CD4-positive, alpha-beta memory T cell (primary cell): ENCODE measurements at regions not wholly inside any gene's neighbourhood (a gene's known extent, or its start where the extent isn't known, plus 50 kb on each side); places are given as distances from the start of the nearest gene placed in this dataset.

Source experiments
- CTCF ChIA-PET: fragments of 350-600 bp; sonication (Branson Sonifier 250); formaldehyde crosslinking; loops from one replicate; lab custom pipeline; 2021; ENCODE audit warnings: inconsistent platforms; ENCODE audit not compliant: partially characterized antibody; lab: Charles Lee
- POLR2A ChIA-PET: fragments of 350-600 bp; sonication (Branson Sonifier 250); formaldehyde crosslinking; loops from one replicate; lab custom pipeline; 2021; ENCODE audit not compliant: partially characterized antibody; lab: Charles Lee
- DNase-seq, 5 donors: peaks; one replicate each; pipeline versions ENCODE4 v3.0.0 to v3.0.0-alpha.2; 2020 to 2022; ENCODE audit warnings: mixed read lengths in 1 of 5
- H3K27ac ChIP-seq: one replicate; pipeline ENCODE4 v1.7.0; 2013; ENCODE audit warnings: low read depth, low read length
- H3K27me3 ChIP-seq: 2 replicates; pipeline ENCODE4 v1.7.0; 2013; ENCODE audit warnings: mild to moderate bottlenecking, low read length, moderate library complexity; ENCODE audit not compliant: insufficient read depth
- H3K36me3 ChIP-seq: 2 replicates; pipeline ENCODE4 v1.7.0; 2013; ENCODE audit warnings: mild to moderate bottlenecking, low read length, moderate library complexity; ENCODE audit not compliant: insufficient read depth
- H3K4me1 ChIP-seq: 2 replicates; pipeline ENCODE4 v1.7.0; 2013; ENCODE audit warnings: mild to moderate bottlenecking, low read length, moderate library complexity; ENCODE audit not compliant: insufficient read depth
- H3K4me3 ChIP-seq, 2 donors: one replicate each; pipeline ENCODE4 v1.7.0; 2013; ENCODE audit warnings: low read length in 2 of 2, mild to moderate bottlenecking in 1 of 2
- H3K9me3 ChIP-seq, 2 donors: one replicate each; pipeline ENCODE4 v1.7.0; 2013; ENCODE audit warnings: low read length in 2 of 2, control low read depth in 1 of 2; ENCODE audit not compliant: control insufficient read depth in 1 of 2
- H3K27ac Mint-ChIP-seq, 7 donors: one replicate each; pipeline ENCODE4 v1.8.0; 2020 to 2021; ENCODE audit warnings: mixed read lengths in 7 of 7, mild to moderate bottlenecking in 6 of 7, inconsistent platforms in 3 of 7, moderate library complexity in 3 of 7
- H3K27me3 Mint-ChIP-seq, 2 donors: one replicate each; pipeline ENCODE4 v1.8.0; 2020 to 2021; ENCODE audit warnings: mixed read lengths in 2 of 2
- H3K36me3 Mint-ChIP-seq, 2 donors: one replicate each; pipeline ENCODE4 v1.8.0; 2020 to 2021; ENCODE audit warnings: mixed read lengths in 2 of 2, inconsistent platforms in 1 of 2, mild to moderate bottlenecking in 1 of 2
- H3K4me1 Mint-ChIP-seq, 4 donors: one replicate each; pipeline ENCODE4 v1.8.0; 2020 to 2021; ENCODE audit warnings: mixed read lengths in 4 of 4, mild to moderate bottlenecking in 1 of 4
- H3K4me3 Mint-ChIP-seq, 8 donors: one replicate each; pipeline ENCODE4 v1.8.0; 2020 to 2021; ENCODE audit warnings: mixed read lengths in 8 of 8, mild to moderate bottlenecking in 7 of 8, moderate library complexity in 6 of 8, inconsistent platforms in 3 of 8
- H3K9me3 Mint-ChIP-seq, 8 donors: one replicate each; pipeline ENCODE4 v1.8.0; 2020 to 2021; ENCODE audit warnings: mixed read lengths in 8 of 8, mild to moderate bottlenecking in 5 of 8, inconsistent platforms in 3 of 8, moderate library complexity in 1 of 8
- intact Hi-C: fragments of 100-400 bp; cut with micrococcal nuclease; formaldehyde crosslinking; loops from one replicate; pipeline ENCODE4 v1.15.1; 2023

- no peaks in the 10 kb centered on the region for H3K4me1 Mint-ChIP-seq
- Histone ChIP-seq H3K27me3 (no peaks in the 10 kb centered on the region), H3K4me1 (no peaks in the 10 kb centered on the region), H3K36me3 (no peaks in the 10 kb centered on the region), H3K27ac (no peak overlapping the region), H3K4me3 (no peak overlapping the region), H3K9me3 (no peaks in the 10 kb centered on the region)
- no peaks in the 10 kb centered on the region for H3K36me3 Mint-ChIP-seq
- POLR2A ChIA-PET, result no interaction called here
- intact Hi-C loops, result no loop called here
- no peak overlapping the region for H3K27ac Mint-ChIP-seq
- no peaks in the 10 kb centered on the region for H3K27me3 Mint-ChIP-seq
- H3K9me3 Mint-ChIP-seq, result peaks cover 0 to 9% (median 1%) of the 10 kb centered on the region in 8 donors
- CTCF ChIA-PET, result no interaction called here
- no peak for DNase-seq
- H3K4me3 Mint-ChIP-seq, result no peak overlapping the region
These were observed 493.1 kb downstream of the XIRP2 start for GRCh38 chr2:167381349-167381748.

- CTCF ChIA-PET, result no interaction called here
- no peaks in the 10 kb centered on the region for H3K4me1 ChIP-seq
- H3K4me1 Mint-ChIP-seq, result no peaks in the 10 kb centered on the region
- no peak overlapping the region for H3K27ac Mint-ChIP-seq
- POLR2A ChIA-PET, result no interaction called here
- H3K4me3 Mint-ChIP-seq, result no peak overlapping the region
- H3K36me3 Mint-ChIP-seq, result no peaks in the 10 kb centered on the region
- peaks cover 0 to 9% (median 1%) of the 10 kb centered on the region in 8 donors for H3K9me3 Mint-ChIP-seq
- H3K9me3 ChIP-seq, result no peaks in the 10 kb centered on the region
- no peaks in the 10 kb centered on the region for H3K27me3 Mint-ChIP-seq
- no peak for DNase-seq
- no peaks in the 10 kb centered on the region for H3K36me3 ChIP-seq
- intact Hi-C loops, result no loop called here
- no peak overlapping the region for H3K4me3 ChIP-seq
- H3K27me3 ChIP-seq, result no peaks in the 10 kb centered on the region
- no peak overlapping the region for H3K27ac ChIP-seq
These were observed 492.3 kb downstream of the XIRP2 start for GRCh38 chr2:167380555-167380954.

GRCh38 chr2:167380094-167380493 lies 491.8 kb downstream of the XIRP2 start:
- DNase-seq, result no peak
- no peaks in the 10 kb centered on the region for H3K36me3 Mint-ChIP-seq
- H3K27ac Mint-ChIP-seq, result no peak overlapping the region
- Histone ChIP-seq H3K9me3 (no peaks in the 10 kb centered on the region), H3K27ac (no peak overlapping the region), H3K27me3 (no peaks in the 10 kb centered on the region), H3K4me1 (no peaks in the 10 kb centered on the region), H3K4me3 (no peak overlapping the region), H3K36me3 (no peaks in the 10 kb centered on the region)
- H3K4me1 Mint-ChIP-seq, result no peaks in the 10 kb centered on the region
- peaks cover 0 to 9% (median 2%) of the 10 kb centered on the region in 8 donors for H3K9me3 Mint-ChIP-seq
- POLR2A ChIA-PET, result no interaction called here
- CTCF ChIA-PET, result no interaction called here
- no peaks in the 10 kb centered on the region for H3K27me3 Mint-ChIP-seq
- intact Hi-C loops, result no loop called here
- no peak overlapping the region for H3K4me3 Mint-ChIP-seq

- H3K4me3 Mint-ChIP-seq, result no peak overlapping the region
- no peaks in the 10 kb centered on the region for H3K9me3 ChIP-seq
- no peaks in the 10 kb centered on the region for H3K36me3 ChIP-seq
- H3K9me3 Mint-ChIP-seq, result peaks cover 0 to 5% (median 2%) of the 10 kb centered on the region in 8 donors
- no peaks in the 10 kb centered on the region for H3K36me3 Mint-ChIP-seq
- no peak overlapping the region for H3K4me3 ChIP-seq
- CTCF ChIA-PET, result no interaction called here
- H3K4me1 ChIP-seq, result no peaks in the 10 kb centered on the region
- POLR2A ChIA-PET, result no interaction called here
- intact Hi-C loops, result no loop called here
- H3K27ac ChIP-seq, result no peak overlapping the region
- no peak for DNase-seq
- no peak overlapping the region for H3K27ac Mint-ChIP-seq
- H3K27me3 Mint-ChIP-seq, result no peaks in the 10 kb centered on the region
- H3K4me1 Mint-ChIP-seq, result no peaks in the 10 kb centered on the region
- H3K27me3 ChIP-seq, result no peaks in the 10 kb centered on the region
These were observed 480.8 kb downstream of the XIRP2 start for GRCh38 chr2:167369083-167369482.

GRCh38 chr2:167368371-167368770 lies 480.1 kb downstream of the XIRP2 start:
- H3K4me1 Mint-ChIP-seq, result no peaks in the 10 kb centered on the region
- H3K4me1 ChIP-seq, result no peaks in the 10 kb centered on the region
- no peak overlapping the region for H3K27ac Mint-ChIP-seq
- H3K36me3 Mint-ChIP-seq, result no peaks in the 10 kb centered on the region
- H3K36me3 ChIP-seq, result no peaks in the 10 kb centered on the region
- no peak overlapping the region for H3K4me3 ChIP-seq
- peaks cover 0 to 6% (median 4%) of the 10 kb centered on the region in 8 donors for H3K9me3 Mint-ChIP-seq
- DNase-seq, result no peak
- no peak overlapping the region for H3K4me3 Mint-ChIP-seq
- no peak overlapping the region for H3K27ac ChIP-seq
- intact Hi-C loops, result no loop called here
- H3K27me3 ChIP-seq, result no peaks in the 10 kb centered on the region
- no peaks in the 10 kb centered on the region for H3K27me3 Mint-ChIP-seq
- ChIA-PET CTCF (no interaction called here), POLR2A (no interaction called here)
- H3K9me3 ChIP-seq, result no peaks in the 10 kb centered on the region

GRCh38 chr2:167365216-167365615 lies 476.9 kb downstream of the XIRP2 start:
- DNase-seq, result no peak
- intact Hi-C loops, result no loop called here
- Mint-ChIP-seq H3K4me3 (no peak overlapping the region), H3K4me1 (no peaks in the 10 kb centered on the region), H3K27me3 (no peaks in the 10 kb centered on the region), H3K27ac (no peak overlapping the region), H3K36me3 (no peaks in the 10 kb centered on the region), H3K9me3 (peaks cover 2 to 11% (median 7%) of the 10 kb centered on the region in 8 donors)
- no peak overlapping the region for H3K4me3 ChIP-seq
- no peak overlapping the region for H3K27ac ChIP-seq
- no peaks in the 10 kb centered on the region for H3K9me3 ChIP-seq
- H3K27me3 ChIP-seq, result no peaks in the 10 kb centered on the region
- H3K36me3 ChIP-seq, result no peaks in the 10 kb centered on the region
- CTCF ChIA-PET, result no interaction called here
- POLR2A ChIA-PET, result no interaction called here
- H3K4me1 ChIP-seq, result no peaks in the 10 kb centered on the region

- H3K9me3 Mint-ChIP-seq, result peaks cover 0 to 18% (median 7%) of the 10 kb centered on the region in 8 donors
- intact Hi-C loops, result no loop called here
- Histone ChIP-seq H3K4me1 (no peaks in the 10 kb centered on the region), H3K27me3 (no peaks in the 10 kb centered on the region), H3K27ac (no peak overlapping the region), H3K9me3 (no peaks in the 10 kb centered on the region), H3K36me3 (no peaks in the 10 kb centered on the region), H3K4me3 (no peak overlapping the region)
- POLR2A ChIA-PET, result no interaction called here
- H3K4me1 Mint-ChIP-seq, result no peaks in the 10 kb centered on the region
- DNase-seq, result no peak
- CTCF ChIA-PET, result no interaction called here
- no peaks in the 10 kb centered on the region for H3K36me3 Mint-ChIP-seq
- H3K27me3 Mint-ChIP-seq, result no peaks in the 10 kb centered on the region
- no peak overlapping the region for H3K4me3 Mint-ChIP-seq
- no peak overlapping the region for H3K27ac Mint-ChIP-seq
These were observed 473.1 kb downstream of the XIRP2 start for GRCh38 chr2:167361426-167361825.

GRCh38 chr2:167355821-167356220 lies 467.5 kb downstream of the XIRP2 start:
- no peak for DNase-seq
- Histone ChIP-seq H3K4me3 (no peak overlapping the region), H3K36me3 (no peaks in the 10 kb centered on the region), H3K9me3 (no peaks in the 10 kb centered on the region), H3K27me3 (no peaks in the 10 kb centered on the region), H3K4me1 (no peaks in the 10 kb centered on the region), H3K27ac (no peak overlapping the region)
- H3K36me3 Mint-ChIP-seq, result no peaks in the 10 kb centered on the region
- peaks cover 0 to 1% of the 10 kb centered on the region in 2 donors for H3K27me3 Mint-ChIP-seq
- ChIA-PET POLR2A (no interaction called here), CTCF (no interaction called here)
- intact Hi-C loops, result no loop called here
- no peak overlapping the region for H3K4me3 Mint-ChIP-seq
- H3K27ac Mint-ChIP-seq, result no peak overlapping the region
- no peaks in the 10 kb centered on the region for H3K4me1 Mint-ChIP-seq
- peaks cover 0 to 11% (median 2%) of the 10 kb centered on the region in 8 donors for H3K9me3 Mint-ChIP-seq
